Activated CD4-positive, alpha-beta T cell treated with anti-CD3 and anti-CD28 coated beads, Interleukin-2, amount 50 U/mL, for 24 hours (primary cell): ENCODE measurements at regions not wholly inside any gene's neighbourhood (a gene's known extent, or its start where the extent isn't known, plus 50 kb on each side); places are given as distances from the start of the nearest gene placed in this dataset.

Source experiments
- DNase-seq, 2 donors: peaks; one replicate each; pipeline ENCODE4 v3.0.0-alpha.2; 2020; ENCODE audit warnings: low read depth in 1 of 2, low spot score in 1 of 2

DNA sequence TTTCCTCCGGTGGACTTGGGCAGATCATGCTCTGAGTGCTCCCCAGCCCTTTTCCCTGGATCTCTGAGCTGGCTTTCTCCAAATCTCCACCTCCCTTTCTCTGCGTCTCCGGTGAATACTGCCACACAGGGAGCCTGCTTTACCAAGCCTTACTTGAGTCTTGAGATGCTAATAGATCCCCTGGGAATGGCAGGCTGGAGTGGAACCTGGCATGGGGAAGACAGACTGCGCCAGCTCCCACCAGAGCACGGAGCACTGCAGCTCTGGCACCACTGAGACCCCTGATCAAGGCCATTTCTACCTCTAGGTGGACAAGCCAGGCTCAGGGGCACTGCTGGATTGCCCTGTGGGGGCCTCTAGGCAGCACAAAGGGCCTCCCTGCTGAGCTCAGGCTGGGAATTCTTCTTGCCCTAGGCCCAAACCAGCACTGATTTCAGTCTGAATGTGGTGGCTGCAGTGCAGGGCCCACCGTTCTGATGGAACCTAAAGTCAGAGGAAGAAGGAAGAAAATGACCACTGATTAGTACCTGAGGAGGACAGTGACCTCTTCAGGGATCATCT, 74.3 kb upstream of the CRHR1 start:
- no peak for DNase-seq

DNA sequence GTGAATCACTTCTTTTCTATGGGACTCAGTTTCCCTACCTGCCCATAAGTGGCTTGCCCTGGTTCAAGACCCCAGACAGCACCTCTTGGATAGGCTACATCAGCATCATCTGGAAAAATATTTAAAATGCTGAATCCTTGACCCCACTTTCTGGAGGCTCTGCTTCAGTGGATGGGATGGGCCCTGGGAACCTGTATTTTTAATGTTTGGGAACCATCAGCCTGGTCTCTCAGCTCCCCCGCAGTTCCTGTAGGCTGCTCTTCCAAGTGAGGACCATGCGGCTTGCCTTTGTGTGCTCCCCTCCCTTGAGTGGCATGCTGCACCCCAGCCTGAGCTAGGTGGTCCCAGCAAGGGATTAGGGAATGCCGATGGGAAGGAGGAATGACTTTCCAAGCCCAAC, 68.3 kb upstream of the CRHR1 start:
- DNase-seq = no peak

DNA sequence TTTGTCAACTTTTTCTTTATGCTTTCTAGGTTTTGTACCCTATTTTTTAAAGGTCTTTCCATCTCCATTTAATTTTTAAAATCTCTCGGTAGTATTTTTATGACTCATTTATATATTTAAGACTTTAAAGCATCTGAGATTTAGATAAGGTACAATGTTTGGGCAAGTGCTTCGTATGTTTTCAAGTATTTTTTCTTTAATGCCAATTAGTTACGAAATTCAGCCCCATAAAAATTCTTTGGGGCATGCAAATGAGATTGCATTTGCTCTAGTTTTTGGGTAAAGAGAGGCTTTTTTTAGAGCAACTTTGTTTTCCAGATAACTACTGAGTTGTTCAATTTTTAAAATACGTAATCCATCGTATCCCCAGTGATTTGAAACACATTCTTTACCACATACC, 65.3 kb upstream of the CRHR1 start:
- no peak for DNase-seq

DNA sequence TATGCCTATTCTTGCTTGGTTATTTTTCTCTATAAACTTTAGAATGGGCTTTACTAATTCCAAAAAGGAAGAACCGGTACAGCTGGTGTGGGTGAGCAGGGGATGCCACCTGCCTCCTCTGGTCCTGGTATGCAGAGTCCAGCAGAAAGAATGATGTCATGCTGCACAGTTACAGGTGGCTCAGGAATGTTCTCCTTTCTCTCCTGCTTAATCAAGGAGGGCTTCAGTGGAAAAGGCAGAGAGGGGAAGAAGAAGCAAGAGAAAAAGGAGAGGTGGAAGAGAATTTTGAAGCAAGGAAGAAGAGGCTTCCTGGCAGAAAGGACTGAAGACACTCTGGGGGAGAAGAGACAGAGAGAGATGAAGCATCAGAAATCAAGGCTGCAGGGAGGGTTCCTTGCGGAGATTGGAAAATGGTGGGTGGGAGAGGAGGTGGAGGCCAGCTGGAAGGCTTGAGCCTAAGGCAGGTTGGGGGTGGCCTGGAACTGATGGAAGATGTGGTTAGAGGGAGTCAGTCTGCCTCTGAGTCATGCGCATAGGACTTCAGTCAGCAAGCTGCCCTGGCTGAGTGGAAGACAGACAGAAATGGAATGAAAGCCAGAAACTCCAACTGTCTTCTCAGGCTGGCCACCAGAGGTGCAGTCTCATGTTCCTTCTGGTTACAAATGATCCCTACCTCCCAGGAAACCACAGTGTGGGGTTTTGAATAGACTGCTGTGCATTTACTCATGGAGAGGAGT, 64.6 kb upstream of the CRHR1 start:
- DNase-seq = no peak

DNA sequence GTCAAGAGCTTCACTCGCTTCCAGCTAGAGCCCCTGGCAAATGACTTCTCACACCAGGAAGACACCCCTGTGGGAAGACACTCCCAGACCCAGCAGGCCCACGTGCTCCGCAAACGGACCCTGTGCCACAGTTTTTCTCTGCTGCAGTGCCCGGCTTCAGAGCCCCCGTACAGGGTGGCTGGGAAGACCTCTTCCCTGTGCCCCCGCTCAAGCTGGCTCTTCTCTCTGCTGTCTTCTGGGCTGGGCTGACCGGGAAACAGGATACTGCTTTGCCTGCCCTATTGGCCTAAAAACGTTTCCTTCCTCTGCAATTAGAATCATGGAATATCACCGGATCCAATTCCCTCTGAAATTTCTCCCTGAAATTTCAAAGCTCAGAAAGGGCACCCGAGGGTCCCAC, 63.7 kb upstream of the CRHR1 start:
- DNase-seq = no peak

DNA sequence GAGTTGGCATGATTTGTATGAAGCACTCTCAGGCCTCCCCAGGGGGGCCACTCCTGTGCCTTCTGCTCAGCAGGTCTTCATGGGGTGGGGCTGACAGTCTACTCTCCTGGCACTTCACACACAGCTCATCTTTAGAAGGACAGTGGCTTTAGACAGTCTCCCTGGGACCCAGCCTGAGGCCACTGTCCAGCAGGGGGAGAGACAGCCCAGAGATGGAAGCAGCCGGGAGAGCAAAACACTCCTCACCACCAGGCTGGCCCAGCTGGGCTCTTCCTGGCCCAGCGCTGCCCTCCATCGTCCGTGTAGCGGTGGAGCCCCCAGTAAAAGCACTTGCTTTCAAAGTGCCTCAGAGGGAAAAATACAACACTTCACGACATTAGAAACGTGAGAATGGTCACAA, 62.0 kb upstream of the CRHR1 start:
- no peak for DNase-seq

DNA sequence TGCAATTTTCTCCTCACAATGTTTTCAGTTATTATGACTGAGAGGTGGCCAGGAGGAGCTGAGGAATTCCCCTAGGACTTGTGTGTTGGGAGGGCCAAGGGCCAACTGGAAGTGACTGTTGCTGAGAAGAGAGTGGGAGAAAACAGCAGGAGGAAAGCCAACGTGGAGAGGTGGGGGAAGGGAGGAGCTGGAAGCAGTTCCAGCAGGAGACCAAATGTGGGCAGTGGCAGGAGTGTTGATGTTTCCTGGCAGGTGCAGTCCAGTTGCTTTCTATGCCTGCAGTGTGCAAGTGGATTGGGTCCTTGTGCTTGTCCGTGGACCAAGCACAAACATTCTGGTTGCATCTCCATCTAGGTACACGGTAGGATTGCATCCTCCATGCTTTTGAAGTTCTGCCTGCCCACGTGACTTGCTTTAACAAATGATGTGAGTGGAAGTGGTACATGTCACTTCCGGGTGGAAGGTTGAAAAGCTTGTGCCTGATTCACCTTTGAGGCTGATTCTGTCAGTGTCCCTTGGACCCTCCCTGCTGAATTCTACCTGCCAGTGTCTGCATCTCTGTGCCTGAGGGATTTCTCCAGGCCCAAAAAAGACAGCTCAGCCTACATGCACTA, 54.7 kb upstream of the CRHR1 start:
- no peak for DNase-seq

DNA sequence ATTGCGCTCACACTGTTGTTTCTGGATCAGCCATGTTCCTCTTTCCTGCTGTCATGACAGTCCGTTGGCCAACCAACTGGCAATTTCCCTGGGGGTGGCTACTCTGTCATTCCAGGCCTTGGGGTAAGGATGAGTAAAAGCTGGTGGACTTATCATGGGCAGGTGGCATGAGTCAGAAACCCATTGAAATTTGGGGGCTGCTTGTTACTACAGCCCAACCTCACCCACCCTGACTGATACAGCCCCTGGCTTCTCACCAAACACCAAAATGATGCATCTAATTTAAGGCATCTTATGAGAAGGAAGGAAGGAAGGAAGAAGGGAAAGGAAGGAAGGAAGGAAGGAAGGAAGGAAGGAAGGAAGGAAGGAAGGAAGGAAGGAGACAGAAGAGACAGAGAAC, 53.9 kb upstream of the CRHR1 start:
- DNase-seq = no peak

DNA sequence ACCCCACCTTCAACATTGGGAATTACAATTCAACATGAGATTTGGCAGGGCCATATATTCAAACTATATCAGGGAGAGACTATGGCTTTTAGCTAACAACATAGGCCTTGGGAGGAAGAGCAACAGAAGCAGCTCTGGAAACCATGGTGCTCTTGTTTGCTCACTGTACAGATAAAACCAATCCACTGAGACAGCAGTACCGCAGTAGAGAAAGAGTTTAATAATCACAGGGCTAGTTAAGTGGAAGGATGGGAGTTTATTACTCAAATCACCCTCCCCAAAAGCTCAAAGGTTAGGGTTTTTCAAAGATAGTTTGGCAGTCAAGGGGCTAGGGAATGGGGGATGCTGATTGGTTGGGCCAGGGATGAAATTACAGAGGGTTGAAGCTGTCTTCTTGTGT, 52.7 kb upstream of the CRHR1 start:
- no peak for DNase-seq

DNA sequence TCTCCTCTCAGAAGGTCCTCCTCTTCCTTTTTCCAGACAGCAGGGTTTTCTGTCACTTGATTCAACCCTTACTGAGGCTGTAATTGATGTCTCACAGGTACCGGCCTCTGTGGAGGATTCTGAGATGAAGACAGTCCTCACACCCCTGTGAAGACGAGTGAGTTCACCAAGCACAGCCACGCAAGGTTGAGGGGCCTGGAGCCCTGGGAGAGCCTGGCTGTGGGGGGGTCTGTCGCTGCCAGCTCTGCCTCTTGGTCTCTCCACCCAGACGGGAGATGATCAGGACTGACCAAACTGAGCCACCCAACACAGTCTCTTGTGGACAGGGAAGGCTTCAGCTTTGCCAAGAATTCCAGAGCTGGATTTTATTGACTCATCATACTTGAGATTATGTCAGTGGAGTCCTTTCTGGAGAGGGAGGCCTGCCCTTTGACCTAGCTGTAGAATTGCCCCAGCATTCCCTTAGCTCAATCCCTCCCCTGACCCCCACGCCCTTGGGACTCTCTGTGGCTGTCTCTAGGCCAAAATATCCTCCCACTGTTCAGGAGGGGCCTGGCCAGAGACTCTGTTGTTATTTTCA, 51.1 kb upstream of the CRHR1 start:
- no peak for DNase-seq

DNA sequence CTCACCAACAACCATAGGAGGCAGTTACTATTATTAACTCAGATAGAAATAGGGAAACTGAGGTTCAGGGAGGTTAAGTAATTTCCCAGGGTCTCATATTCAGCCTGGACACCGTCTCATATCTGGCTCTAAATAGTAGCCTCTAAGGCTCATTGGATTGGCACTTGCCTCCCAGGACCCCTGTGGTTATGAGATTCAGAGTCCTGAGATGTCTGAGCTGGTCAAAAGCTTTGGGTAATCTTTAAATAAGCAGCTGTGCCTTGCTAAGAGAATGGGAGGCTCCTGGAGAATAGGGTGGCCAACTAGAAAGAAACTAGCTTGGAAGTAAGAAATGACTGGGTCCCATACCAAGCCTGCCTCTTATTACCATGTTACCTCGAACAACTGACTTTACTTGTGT, 50.3 kb upstream of the CRHR1 start:
- DNase-seq = no peak
